AG09319 (cell line): ENCODE measurements at regions not wholly inside any gene's neighbourhood (a gene's known extent, or its start where the extent isn't known, plus 50 kb on each side); places are given as distances from the start of the nearest gene placed in this dataset.

Experiments used
- DNase-seq: peaks from one replicate; pipeline ENCODE4 v3.0.0-alpha.2; 2010; ENCODE audit warnings: low read depth; ENCODE audit errors: extremely low read depth
- TF ChIP-seq, protein P1 (sequence below): IDR thresholded peaks from 2 replicates; pipeline ENCODE4 v1.5.1; 2011; ENCODE audit warnings: low read depth, mild to moderate bottlenecking, inconsistent platforms, low read length, moderate library complexity

DNA sequence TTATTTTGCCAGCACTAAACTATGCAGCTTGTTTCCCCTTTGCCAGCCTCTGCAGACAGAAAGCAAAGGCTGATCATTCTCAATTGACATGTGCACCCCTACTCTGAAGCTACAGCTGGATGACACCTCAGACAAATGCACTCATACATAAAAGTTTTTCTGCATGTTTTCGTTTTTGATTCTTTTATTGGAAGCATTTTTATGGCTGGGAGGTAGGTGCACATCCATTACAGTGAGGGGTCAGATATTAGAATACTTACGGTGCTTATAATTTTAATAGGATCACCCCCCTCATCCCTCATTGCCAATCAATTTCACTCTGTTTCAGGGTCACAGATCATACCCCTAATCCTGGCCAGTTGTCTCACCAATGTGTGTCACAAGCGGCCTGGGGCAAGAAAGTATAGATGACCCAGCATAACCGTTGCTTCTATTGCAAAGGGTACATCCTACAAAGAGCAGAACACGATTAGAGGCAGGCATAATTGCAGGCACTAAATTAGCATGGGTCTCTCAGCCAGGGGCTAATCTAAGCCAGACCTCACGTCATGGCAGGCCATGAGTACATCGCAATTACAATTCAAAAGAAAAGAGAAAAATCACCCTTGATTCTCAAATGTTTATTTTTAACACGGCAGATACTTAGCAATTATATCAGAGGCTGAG lies 89.5 kb upstream of the SOX9 start:
- DNase-seq, result no peak
- TF ChIP-seq, protein P1, sequence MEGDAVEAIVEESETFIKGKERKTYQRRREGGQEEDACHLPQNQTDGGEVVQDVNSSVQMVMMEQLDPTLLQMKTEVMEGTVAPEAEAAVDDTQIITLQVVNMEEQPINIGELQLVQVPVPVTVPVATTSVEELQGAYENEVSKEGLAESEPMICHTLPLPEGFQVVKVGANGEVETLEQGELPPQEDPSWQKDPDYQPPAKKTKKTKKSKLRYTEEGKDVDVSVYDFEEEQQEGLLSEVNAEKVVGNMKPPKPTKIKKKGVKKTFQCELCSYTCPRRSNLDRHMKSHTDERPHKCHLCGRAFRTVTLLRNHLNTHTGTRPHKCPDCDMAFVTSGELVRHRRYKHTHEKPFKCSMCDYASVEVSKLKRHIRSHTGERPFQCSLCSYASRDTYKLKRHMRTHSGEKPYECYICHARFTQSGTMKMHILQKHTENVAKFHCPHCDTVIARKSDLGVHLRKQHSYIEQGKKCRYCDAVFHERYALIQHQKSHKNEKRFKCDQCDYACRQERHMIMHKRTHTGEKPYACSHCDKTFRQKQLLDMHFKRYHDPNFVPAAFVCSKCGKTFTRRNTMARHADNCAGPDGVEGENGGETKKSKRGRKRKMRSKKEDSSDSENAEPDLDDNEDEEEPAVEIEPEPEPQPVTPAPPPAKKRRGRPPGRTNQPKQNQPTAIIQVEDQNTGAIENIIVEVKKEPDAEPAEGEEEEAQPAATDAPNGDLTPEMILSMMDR, result no peak

DNA sequence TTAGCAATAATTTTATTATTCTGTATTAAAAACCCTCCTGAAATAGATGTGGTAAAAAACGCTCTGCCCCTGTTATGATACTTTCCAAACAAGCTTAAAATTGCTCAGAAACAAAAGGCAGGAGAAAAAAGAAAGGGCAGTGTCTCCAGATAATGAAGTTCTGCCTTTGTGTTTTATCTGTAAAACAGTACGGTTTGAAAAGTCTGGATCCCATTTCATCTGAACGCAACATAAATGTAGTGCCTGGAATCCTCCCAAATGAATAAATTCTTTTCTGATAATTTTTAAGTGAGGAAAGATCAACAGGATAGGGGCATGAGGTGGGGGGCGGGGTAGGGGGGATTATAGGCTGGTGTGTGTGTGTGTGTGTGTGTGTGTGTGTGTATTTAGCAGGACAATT lies 87.5 kb upstream of the SOX9 start:
- no peak for DNase-seq
- TF ChIP-seq, protein P1, result no peak

DNA sequence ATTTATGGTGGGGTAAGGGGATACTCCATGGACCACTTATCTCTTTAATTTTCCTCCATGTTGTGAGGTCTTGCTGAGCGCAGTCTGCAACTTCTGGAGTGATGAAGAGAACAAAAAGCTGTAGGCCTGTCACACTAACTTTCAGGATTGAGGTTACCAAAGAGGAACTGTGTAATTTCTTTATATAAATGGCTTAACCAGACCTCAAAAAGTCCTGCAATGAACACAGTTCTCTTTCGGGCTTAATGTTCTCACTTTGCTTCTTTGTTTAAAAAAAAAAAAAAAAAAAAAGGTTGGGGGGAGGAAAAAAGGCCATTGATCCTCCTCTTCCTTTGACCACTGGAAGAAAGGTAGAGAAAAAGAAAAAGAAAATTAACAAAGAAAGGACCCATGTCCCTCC lies 86.8 kb upstream of the SOX9 start:
- DNase-seq, result no peak
- TF ChIP-seq, protein P1, result no peak

DNA sequence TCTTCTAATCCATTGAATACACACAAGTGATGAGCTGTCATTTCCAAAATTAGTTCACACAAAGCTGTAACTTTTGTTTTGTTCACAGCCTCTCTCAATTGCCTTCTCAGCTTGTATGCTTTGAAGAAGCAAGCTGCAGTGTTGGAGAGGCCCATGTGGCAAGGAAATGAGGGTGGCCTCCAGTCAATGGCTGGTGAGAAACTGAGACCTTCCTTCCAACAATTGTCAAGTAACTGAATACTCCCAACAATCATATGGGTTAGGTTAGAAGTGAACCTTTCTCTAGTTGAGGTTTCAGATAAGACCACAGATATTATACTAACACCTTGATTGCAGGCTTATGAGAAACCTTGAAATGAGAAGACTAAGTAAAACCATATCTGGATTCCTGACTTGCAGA lies 82.4 kb upstream of the SOX9 start:
- no peak for DNase-seq
- TF ChIP-seq, protein P1, result no peak

DNA sequence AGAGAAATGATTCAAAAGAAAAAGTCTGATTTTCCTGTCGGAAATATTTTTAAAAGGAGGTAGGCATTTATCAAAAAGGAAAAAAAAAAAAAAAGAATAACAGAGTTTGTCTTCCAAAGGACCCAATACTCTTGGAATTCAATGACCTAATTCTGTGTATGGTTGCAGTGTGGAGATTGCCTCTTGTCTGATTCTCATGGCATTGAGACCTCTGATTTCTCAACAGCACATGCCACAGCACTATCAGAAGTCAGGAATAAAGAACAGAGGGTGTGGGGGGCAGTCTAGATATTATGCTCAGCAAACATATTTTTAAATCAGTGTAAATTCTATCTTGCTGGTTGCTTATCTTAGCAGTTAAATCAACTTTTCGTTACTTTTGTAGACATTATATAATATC lies 81.3 kb upstream of the SOX9 start:
- TF ChIP-seq, protein P1, result no peak
- no peak for DNase-seq

DNA sequence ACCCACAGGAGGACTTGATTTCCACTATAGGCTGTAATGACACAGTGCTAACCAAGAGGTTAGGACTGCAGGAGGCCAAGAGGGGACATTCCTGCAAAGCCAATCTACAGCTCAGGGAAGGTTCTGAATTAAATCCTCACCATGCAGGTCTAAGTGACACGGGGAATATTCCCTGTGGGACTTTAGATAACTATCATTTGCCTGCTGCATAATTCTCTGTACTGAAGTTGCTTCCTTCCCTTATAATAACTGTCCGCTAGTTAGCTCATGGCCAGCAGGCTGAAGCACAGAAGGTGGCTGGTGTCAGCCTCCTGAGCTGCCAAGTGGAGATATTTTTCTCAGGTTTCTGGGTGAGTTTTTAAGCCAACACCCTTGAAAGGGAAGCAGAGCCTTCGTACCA lies 74.6 kb upstream of the SOX9 start:
- DNase-seq, result no peak
- TF ChIP-seq, protein P1, result no peak

DNA sequence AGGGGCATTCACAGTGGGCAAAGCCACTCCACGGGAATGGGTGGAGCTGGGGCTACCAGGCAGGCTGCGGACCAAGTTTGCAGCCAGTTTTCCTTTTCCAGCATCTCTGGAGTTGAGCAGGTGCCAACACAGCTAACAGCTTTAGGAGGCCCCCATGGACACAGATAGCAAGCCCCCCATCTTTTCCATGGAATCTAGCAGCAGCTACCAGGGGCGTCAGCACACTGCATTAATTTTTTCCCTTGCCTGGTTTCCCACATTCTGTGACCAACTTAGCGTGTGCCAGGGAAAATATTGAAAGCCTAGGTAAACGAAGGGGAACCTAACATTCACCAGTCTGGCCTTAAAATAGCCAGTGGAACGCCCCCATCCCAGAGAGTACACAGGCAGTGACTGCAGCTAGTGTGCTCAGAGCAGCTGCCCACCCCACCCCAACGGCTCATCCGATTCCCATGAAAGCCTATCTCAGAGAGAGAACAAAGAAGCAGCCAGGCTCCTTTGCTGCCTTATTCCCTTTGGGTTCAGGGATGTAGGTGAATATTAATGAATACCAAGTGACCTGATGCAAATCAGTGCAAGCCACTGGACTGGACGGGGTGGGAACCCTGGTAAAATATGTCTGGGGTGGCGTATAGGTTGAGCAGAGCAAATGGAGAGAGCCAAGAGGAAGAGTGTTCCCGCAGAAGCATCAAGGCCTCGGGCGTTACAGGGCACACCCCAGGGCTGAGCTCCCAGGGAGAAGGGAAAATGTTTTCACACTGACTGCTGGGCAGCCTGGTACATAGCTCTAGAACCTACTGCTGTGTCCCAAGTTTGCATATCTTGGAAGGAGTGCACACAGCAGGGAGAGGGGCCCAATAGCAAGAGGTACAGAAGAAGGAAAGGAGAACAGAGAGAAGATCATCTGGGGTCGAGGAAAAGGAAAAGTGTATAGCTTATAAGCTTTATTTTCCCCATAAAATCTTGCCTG lies 73.9 kb upstream of the SOX9 start:
- DNase-seq, result no peak
- TF ChIP-seq, protein P1, result no peak
